ENCODE measurements at regions not wholly inside any gene's neighbourhood (a gene's known extent, or its start where the extent isn't known, plus 50 kb on each side); places are given as distances from the start of the nearest gene placed in this dataset.
"Not testable (repeated sequence)": the region's sequence is repeated elsewhere in the genome, so short reads cannot be mapped to it uniquely, and the experiment has no call there.

DNA sequence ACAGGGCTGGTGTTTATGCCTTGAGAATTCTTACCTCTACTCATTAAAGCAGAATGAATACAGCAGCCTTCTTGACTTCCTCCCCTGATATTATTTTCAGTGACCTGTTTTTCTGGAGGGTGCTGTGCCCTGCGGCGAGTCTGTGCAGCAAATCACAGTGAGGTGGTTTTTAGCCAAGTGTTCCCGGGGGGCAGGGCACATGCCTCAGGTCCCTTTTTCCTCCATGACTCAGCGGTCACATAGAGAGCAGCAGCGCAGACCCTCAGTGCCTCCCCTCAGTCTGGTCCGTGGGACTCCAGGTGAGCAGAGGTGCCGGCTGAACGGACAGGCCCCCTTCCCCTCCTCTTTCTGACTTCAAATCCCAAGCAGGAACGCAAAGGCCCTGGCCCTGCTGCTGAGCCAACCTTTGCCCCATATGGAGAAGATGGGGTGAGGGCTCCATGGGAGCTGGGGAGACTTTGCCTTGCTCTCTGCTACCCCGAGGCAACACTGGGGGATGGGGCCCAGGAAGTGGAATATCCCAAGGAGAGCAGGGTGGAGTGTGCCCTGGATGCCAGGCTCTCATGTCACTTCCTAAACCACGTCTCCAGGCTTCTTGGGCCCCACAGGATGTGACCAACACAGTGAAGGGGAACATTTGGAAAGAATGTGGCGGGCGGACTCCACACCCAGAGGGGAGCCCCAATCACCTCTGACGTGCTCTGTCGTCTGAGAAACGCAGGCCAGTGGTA is 90.0 kb downstream of the DHRS2 start:
- H3K9me3 Mint-ChIP-seq: peaks cover 0 to 1% (median 0%) of the 10 kb centered on the region in 7 donors
- H3K36me3 Mint-ChIP-seq: no peaks in the 10 kb centered on the region
- no peak overlapping the region for H3K27ac Mint-ChIP-seq
- Histone ChIP-seq H3K36me3 (ENCODE audit: control insufficient read depth, insufficient read depth, low read length) (no peaks in the 10 kb centered on the region), H3K4me3 (ENCODE audit: low read depth, low read length) (no peak overlapping the region), H3K4me1 (ENCODE audit: control insufficient read depth, insufficient read depth, low read length, poor library complexity, severe bottlenecking) (no peaks in the 10 kb centered on the region), H3K9me3 (ENCODE audit: control insufficient read depth in 2 of 2, low read length in 2 of 2) (no peaks in the 10 kb centered on the region), H3K27me3 (ENCODE audit: control insufficient read depth, insufficient read depth, low read length) (no peaks in the 10 kb centered on the region), H3K27ac (ENCODE audit: insufficient read depth, low read length, poor library complexity, severe bottlenecking) (no peak overlapping the region)
- no peaks in the 10 kb centered on the region for H3K4me1 Mint-ChIP-seq
- peaks cover 13% of the 10 kb centered on the region for H3K27me3 Mint-ChIP-seq
- ATAC-seq (ENCODE audit: low read depth in 2 of 2) (no peak), DNase-seq (no peak)
- no peak overlapping the region for H3K4me3 Mint-ChIP-seq

DNA sequence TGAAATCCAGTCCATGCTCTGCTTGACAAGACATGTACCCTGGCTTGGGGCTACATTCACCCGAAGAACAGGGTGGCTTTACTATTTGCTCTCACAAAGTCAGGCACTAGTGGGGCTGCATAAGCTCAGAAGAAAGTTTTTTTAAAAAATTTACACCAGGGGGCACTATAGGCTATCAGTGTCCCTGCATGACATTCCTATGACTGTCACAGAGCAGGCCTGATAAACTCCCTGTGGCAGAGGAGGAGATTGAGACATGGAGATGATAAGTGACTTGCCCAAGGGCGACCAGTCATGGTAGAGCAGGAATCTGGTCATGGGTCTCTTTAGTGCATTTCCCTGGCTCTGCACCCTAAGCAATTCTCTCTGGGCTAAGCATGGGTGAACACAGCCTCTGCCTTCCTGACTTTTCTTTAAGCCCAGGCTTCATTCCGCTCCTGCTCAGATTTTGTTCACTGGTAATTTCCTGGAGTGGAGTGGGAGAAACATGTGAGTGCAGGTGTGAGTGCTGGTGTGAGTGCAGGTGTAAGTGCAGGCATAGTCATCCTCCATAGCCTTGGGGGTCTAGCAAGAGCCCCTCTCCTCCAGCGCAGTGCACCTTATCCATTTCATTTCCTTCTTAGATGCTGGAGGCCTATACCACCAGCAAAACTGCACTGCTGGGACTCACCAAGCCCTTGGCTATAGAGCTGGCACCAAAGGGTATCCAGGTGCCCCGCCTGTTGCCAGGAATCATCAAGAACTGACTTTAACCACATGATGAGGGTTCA is 91.6 kb downstream of the DHRS2 start:
- H3K27me3 Mint-ChIP-seq: peaks cover 19% of the 10 kb centered on the region
- no peak overlapping the region for H3K4me3 Mint-ChIP-seq
- ATAC-seq (ENCODE audit: low read depth in 2 of 2) (no peak), DNase-seq (peak in 1 of 3 donors; percentile 27)
- Histone ChIP-seq H3K4me3 (ENCODE audit: low read depth, low read length) (no peak overlapping the region), H3K9me3 (ENCODE audit: control insufficient read depth in 2 of 2, low read length in 2 of 2) (no peaks in the 10 kb centered on the region), H3K27me3 (ENCODE audit: control insufficient read depth, insufficient read depth, low read length) (no peaks in the 10 kb centered on the region), H3K36me3 (ENCODE audit: control insufficient read depth, insufficient read depth, low read length) (no peaks in the 10 kb centered on the region), H3K4me1 (ENCODE audit: control insufficient read depth, insufficient read depth, low read length, poor library complexity, severe bottlenecking) (no peaks in the 10 kb centered on the region), H3K27ac (ENCODE audit: insufficient read depth, low read length, poor library complexity, severe bottlenecking) (no peak overlapping the region)
- no peaks in the 10 kb centered on the region for H3K36me3 Mint-ChIP-seq
- no peak overlapping the region for H3K27ac Mint-ChIP-seq
- peaks cover 0 to 1% (median 0%) of the 10 kb centered on the region in 7 donors for H3K9me3 Mint-ChIP-seq
- H3K4me1 Mint-ChIP-seq: no peaks in the 10 kb centered on the region

DNA sequence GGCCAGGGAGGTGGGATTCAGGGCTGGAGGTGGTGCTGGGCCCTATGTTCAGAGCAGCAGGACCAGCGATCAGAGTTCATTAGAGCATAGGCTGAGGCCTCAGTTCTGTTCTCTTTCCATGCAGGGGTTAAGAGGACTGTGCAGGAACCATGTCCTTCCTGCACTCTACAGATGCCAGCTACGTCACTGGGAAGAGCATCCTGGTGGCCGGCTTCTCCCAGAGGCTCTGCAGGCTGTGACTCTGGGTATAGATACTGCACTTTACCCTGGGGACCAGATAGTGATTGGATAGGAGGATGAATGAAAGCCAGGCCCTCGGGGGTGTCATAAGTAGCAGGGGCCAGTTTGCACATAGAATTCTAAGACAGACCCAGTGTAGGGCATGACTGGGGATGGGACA is 92.6 kb downstream of the DHRS2 start:
- no peaks in the 10 kb centered on the region for H3K4me1 ChIP-seq (ENCODE audit: control insufficient read depth, insufficient read depth, low read length, poor library complexity, severe bottlenecking)
- no peaks in the 10 kb centered on the region for H3K9me3 ChIP-seq (ENCODE audit: control insufficient read depth in 2 of 2, low read length in 2 of 2)
- H3K9me3 Mint-ChIP-seq: peaks cover 0 to 3% (median 0%) of the 10 kb centered on the region in 7 donors
- H3K4me1 Mint-ChIP-seq: no peaks in the 10 kb centered on the region
- no peak overlapping the region for H3K4me3 Mint-ChIP-seq
- no peak overlapping the region for H3K27ac Mint-ChIP-seq
- H3K27me3 ChIP-seq (ENCODE audit: control insufficient read depth, insufficient read depth, low read length): no peaks in the 10 kb centered on the region
- no peaks in the 10 kb centered on the region for H3K36me3 ChIP-seq (ENCODE audit: control insufficient read depth, insufficient read depth, low read length)
- no peak overlapping the region for H3K27ac ChIP-seq (ENCODE audit: insufficient read depth, low read length, poor library complexity, severe bottlenecking)
- no peak for ATAC-seq (ENCODE audit: low read depth in 2 of 2)
- peaks cover 19% of the 10 kb centered on the region for H3K27me3 Mint-ChIP-seq
- no peaks in the 10 kb centered on the region for H3K36me3 Mint-ChIP-seq
- no peak overlapping the region for H3K4me3 ChIP-seq (ENCODE audit: low read depth, low read length)
- no peak for DNase-seq

GRCh38 chr14:23729720-23730387 is 93.7 kb downstream of the DHRS2 start:
- no peak for ATAC-seq (ENCODE audit: low read depth in 2 of 2)
- Mint-ChIP-seq H3K36me3 (no peaks in the 10 kb centered on the region), H3K4me3 (no peak overlapping the region), H3K9me3 (peaks cover 0 to 5% (median 1%) of the 10 kb centered on the region in 7 donors), H3K27ac (no peak overlapping the region), H3K4me1 (no peaks in the 10 kb centered on the region), H3K27me3 (peaks cover 18% of the 10 kb centered on the region)
- Histone ChIP-seq H3K4me3 (ENCODE audit: low read depth, low read length) (no peak overlapping the region), H3K27me3 (ENCODE audit: control insufficient read depth, insufficient read depth, low read length) (no peaks in the 10 kb centered on the region), H3K36me3 (ENCODE audit: control insufficient read depth, insufficient read depth, low read length) (no peaks in the 10 kb centered on the region), H3K27ac (ENCODE audit: insufficient read depth, low read length, poor library complexity, severe bottlenecking) (no peak overlapping the region), H3K4me1 (ENCODE audit: control insufficient read depth, insufficient read depth, low read length, poor library complexity, severe bottlenecking) (no peaks in the 10 kb centered on the region), H3K9me3 (ENCODE audit: control insufficient read depth in 2 of 2, low read length in 2 of 2) (no peaks in the 10 kb centered on the region)
- no peak for DNase-seq

DNA sequence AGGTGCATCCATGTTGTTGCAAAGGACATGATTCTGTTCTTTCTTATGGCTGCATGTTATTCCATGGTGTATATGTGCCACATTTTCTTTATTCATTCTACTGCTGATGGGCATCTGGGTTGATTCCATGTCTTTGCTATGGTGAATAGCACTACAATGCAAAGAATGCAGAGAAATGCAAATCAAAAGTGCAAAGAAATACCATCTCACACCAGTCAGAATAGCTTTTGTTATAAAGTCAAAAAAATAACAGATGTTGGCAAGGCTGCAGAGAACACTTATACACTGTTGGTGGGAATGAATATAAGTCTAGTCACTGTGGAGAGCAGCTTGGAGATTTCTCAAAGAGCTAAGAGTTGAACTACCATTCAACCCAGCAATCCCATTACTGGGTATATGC is 99.2 kb downstream of the DHRS2 start:
- Histone ChIP-seq H3K27ac (ENCODE audit: insufficient read depth, low read length, poor library complexity, severe bottlenecking) (no peak overlapping the region), H3K4me3 (ENCODE audit: low read depth, low read length) (no peak overlapping the region), H3K27me3 (ENCODE audit: control insufficient read depth, insufficient read depth, low read length) (no peaks in the 10 kb centered on the region), H3K36me3 (ENCODE audit: control insufficient read depth, insufficient read depth, low read length) (no peaks in the 10 kb centered on the region), H3K9me3 (ENCODE audit: control insufficient read depth in 2 of 2, low read length in 2 of 2) (no peaks in the 10 kb centered on the region), H3K4me1 (ENCODE audit: control insufficient read depth, insufficient read depth, low read length, poor library complexity, severe bottlenecking) (no peaks in the 10 kb centered on the region)
- Mint-ChIP-seq H3K4me3 (no peak overlapping the region), H3K4me1 (no peaks in the 10 kb centered on the region), H3K27me3 (peaks cover 8% of the 10 kb centered on the region), H3K27ac (no peak overlapping the region), H3K36me3 (no peaks in the 10 kb centered on the region), H3K9me3 (peaks cover 0 to 20% (median 7%) of the 10 kb centered on the region in 7 donors)
- no peak for DNase-seq
- no peak for ATAC-seq (ENCODE audit: low read depth in 2 of 2)

GRCh38 chr14:23744368-23744767 is 108.2 kb downstream of the DHRS2 start:
- not testable (repeated sequence) for H3K36me3 ChIP-seq (ENCODE audit: control insufficient read depth, insufficient read depth, low read length); H3K4me1 Mint-ChIP-seq; H3K27me3 Mint-ChIP-seq; H3K27me3 ChIP-seq (ENCODE audit: control insufficient read depth, insufficient read depth, low read length); H3K4me3 Mint-ChIP-seq; H3K27ac ChIP-seq (ENCODE audit: insufficient read depth, low read length, poor library complexity, severe bottlenecking); DNase-seq; H3K9me3 ChIP-seq (ENCODE audit: control insufficient read depth in 2 of 2, low read length in 2 of 2); ATAC-seq (ENCODE audit: low read depth in 2 of 2); H3K4me3 ChIP-seq (ENCODE audit: low read depth, low read length); H3K27ac Mint-ChIP-seq; H3K4me1 ChIP-seq (ENCODE audit: control insufficient read depth, insufficient read depth, low read length, poor library complexity, severe bottlenecking); H3K36me3 Mint-ChIP-seq
- H3K9me3 Mint-ChIP-seq: peaks cover 0 to 23% (median 7%) of the 10 kb centered on the region in 7 donors

GRCh38 chr14:23750357-23750756 is 114.2 kb downstream of the DHRS2 start:
- Mint-ChIP-seq H3K4me1 (peaks cover 0 to 3% (median 0%) of the 10 kb centered on the region in 4 donors), H3K4me3 (no peak overlapping the region), H3K9me3 (peaks cover 0 to 4% (median 0%) of the 10 kb centered on the region in 7 donors), H3K27me3 (peaks cover 26% of the 10 kb centered on the region), H3K36me3 (no peaks in the 10 kb centered on the region), H3K27ac (no peak overlapping the region)
- Histone ChIP-seq H3K36me3 (ENCODE audit: control insufficient read depth, insufficient read depth, low read length) (no peaks in the 10 kb centered on the region), H3K27ac (ENCODE audit: insufficient read depth, low read length, poor library complexity, severe bottlenecking) (no peak overlapping the region), H3K4me3 (ENCODE audit: low read depth, low read length) (no peak overlapping the region), H3K4me1 (ENCODE audit: control insufficient read depth, insufficient read depth, low read length, poor library complexity, severe bottlenecking) (no peaks in the 10 kb centered on the region), H3K27me3 (ENCODE audit: control insufficient read depth, insufficient read depth, low read length) (peaks cover 4% of the 10 kb centered on the region), H3K9me3 (ENCODE audit: control insufficient read depth in 2 of 2, low read length in 2 of 2) (no peaks in the 10 kb centered on the region)
- no peak for ATAC-seq (ENCODE audit: low read depth in 2 of 2)
- no peak for DNase-seq

All from CD4-positive, CD25-positive, alpha-beta regulatory T cell (primary cell).